ENCODE measurements at regions not wholly inside any gene's neighbourhood (a gene's known extent, or its start where the extent isn't known, plus 50 kb on each side); places are given as distances from the start of the nearest gene placed in this dataset.

DNA sequence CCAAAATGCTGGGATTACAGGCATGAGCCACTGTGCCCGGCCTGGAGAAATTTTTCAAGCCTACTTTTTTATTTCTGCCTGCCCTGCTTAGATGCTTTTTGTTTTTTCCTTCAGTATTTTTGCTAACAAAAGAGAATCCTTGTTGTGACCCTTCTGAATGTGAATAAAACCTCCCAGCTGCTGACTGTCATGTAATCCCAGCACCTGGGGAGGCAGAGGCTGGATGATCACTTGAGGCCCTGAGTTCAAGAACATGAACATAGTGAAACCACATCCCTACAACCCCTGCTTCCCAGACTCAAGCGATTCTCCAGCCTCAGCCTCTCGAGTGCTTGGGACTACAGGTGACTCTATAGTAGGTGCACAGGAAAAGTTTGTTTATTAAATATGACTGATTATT, 84.9 kb downstream of the SOX2 start:
- Histone ChIP-seq H3K4me1 (ENCODE audit: control insufficient read depth in 5 of 5, insufficient read depth in 5 of 5, low read length in 5 of 5) (no peaks in the 10 kb centered on the region), H3K4me3 (no peak overlapping the region), H3K27ac (ENCODE audit: low read depth in 1 of 2, low read length in 1 of 2) (no peak overlapping the region), H3K9ac (ENCODE audit: insufficient read depth in 1 of 2, low read length in 2 of 2) (no peak overlapping the region), H3K27me3 (ENCODE audit: control insufficient read depth in 3 of 3, insufficient read depth in 3 of 3, low read length in 2 of 3) (no peaks in the 10 kb centered on the region), H3K36me3 (ENCODE audit: control insufficient read depth in 4 of 4, insufficient read depth in 4 of 4, low read length in 4 of 4) (no peaks in the 10 kb centered on the region), H3K9me3 (ENCODE audit: control insufficient read depth in 4 of 4, insufficient read depth in 3 of 4, low read length in 3 of 4) (no peaks in the 10 kb centered on the region)
- WGBS, 2 donors: 79% methylated on average over 3 of the region's 3 CpGs
- DNase-seq: no peak
- no peak for TF ChIP-seq CTCF (IDR thresholded peaks at IDR 0.05; ENCODE audit: control extremely low read depth, extremely low read depth)
- ATAC-seq (ENCODE audit: insufficient read depth, low FRiP score): no peak

- ATAC-seq (ENCODE audit: insufficient read depth, low FRiP score): no peak
- 59 to 68% methylated on average over 2 of the region's 2 CpGs for WGBS, 2 donors
- no peaks in the 10 kb centered on the region for H3K27me3 ChIP-seq (ENCODE audit: control insufficient read depth in 3 of 3, insufficient read depth in 3 of 3, low read length in 2 of 3)
Measured at GRCh38 chr3:181797431-181797830, 85.7 kb downstream of the SOX2 start.

GRCh38 chr3:181805703-181806102, 94.0 kb downstream of the SOX2 start:
- H3K9ac ChIP-seq (ENCODE audit: insufficient read depth in 1 of 2, low read length in 2 of 2): no peak overlapping the region
- H3K36me3 ChIP-seq (ENCODE audit: control insufficient read depth in 4 of 4, insufficient read depth in 4 of 4, low read length in 4 of 4): no peaks in the 10 kb centered on the region
- no peak overlapping the region for H3K4me3 ChIP-seq
- DNase-seq (no peak), ATAC-seq (ENCODE audit: insufficient read depth, low FRiP score) (no peak)
- no peaks in the 10 kb centered on the region for H3K27me3 ChIP-seq (ENCODE audit: control insufficient read depth in 3 of 3, insufficient read depth in 3 of 3, low read length in 2 of 3)
- WGBS, 2 donors: 88 to 90% methylated on average over 2 of the region's 2 CpGs
- H3K4me1 ChIP-seq (ENCODE audit: control insufficient read depth in 5 of 5, insufficient read depth in 5 of 5, low read length in 5 of 5): no peaks in the 10 kb centered on the region
- TF ChIP-seq CTCF (IDR thresholded peaks at IDR 0.05; ENCODE audit: control extremely low read depth, extremely low read depth): no peak
- H3K27ac ChIP-seq (ENCODE audit: low read depth in 1 of 2, low read length in 1 of 2): no peak overlapping the region
- H3K9me3 ChIP-seq (ENCODE audit: control insufficient read depth in 4 of 4, insufficient read depth in 3 of 4, low read length in 3 of 4): no peaks in the 10 kb centered on the region

More at GRCh38 chr3:181797431-181797830, 85.7 kb downstream of the SOX2 start:
- no peak overlapping the region for H3K27ac ChIP-seq (ENCODE audit: low read depth in 1 of 2, low read length in 1 of 2)
- DNase-seq: no peak
- no peaks in the 10 kb centered on the region for H3K9me3 ChIP-seq (ENCODE audit: control insufficient read depth in 4 of 4, insufficient read depth in 3 of 4, low read length in 3 of 4)
- H3K36me3 ChIP-seq (ENCODE audit: control insufficient read depth in 4 of 4, insufficient read depth in 4 of 4, low read length in 4 of 4): no peaks in the 10 kb centered on the region
- TF ChIP-seq CTCF (IDR thresholded peaks at IDR 0.05; ENCODE audit: control extremely low read depth, extremely low read depth): no peak
- H3K9ac ChIP-seq (ENCODE audit: insufficient read depth in 1 of 2, low read length in 2 of 2): no peak overlapping the region
- H3K4me3 ChIP-seq: no peak overlapping the region
- H3K4me1 ChIP-seq (ENCODE audit: control insufficient read depth in 5 of 5, insufficient read depth in 5 of 5, low read length in 5 of 5): no peaks in the 10 kb centered on the region

GRCh38 chr3:181808053-181808452, 96.3 kb downstream of the SOX2 start:
- DNase-seq: no peak
- Histone ChIP-seq H3K27me3 (ENCODE audit: control insufficient read depth in 3 of 3, insufficient read depth in 3 of 3, low read length in 2 of 3) (no peaks in the 10 kb centered on the region), H3K36me3 (ENCODE audit: control insufficient read depth in 4 of 4, insufficient read depth in 4 of 4, low read length in 4 of 4) (no peaks in the 10 kb centered on the region), H3K27ac (ENCODE audit: low read depth in 1 of 2, low read length in 1 of 2) (no peak overlapping the region), H3K4me1 (ENCODE audit: control insufficient read depth in 5 of 5, insufficient read depth in 5 of 5, low read length in 5 of 5) (no peaks in the 10 kb centered on the region), H3K9me3 (ENCODE audit: control insufficient read depth in 4 of 4, insufficient read depth in 3 of 4, low read length in 3 of 4) (no peaks in the 10 kb centered on the region), H3K4me3 (no peak overlapping the region), H3K9ac (ENCODE audit: insufficient read depth in 1 of 2, low read length in 2 of 2) (no peak overlapping the region)
- no peak for TF ChIP-seq CTCF (IDR thresholded peaks at IDR 0.05; ENCODE audit: control extremely low read depth, extremely low read depth)
- ATAC-seq (ENCODE audit: insufficient read depth, low FRiP score): no peak
- WGBS, 2 donors: 91 to 94% methylated on average over 5 of the region's 5 CpGs
